HK-2 (cell line): ENCODE measurements at regions not wholly inside any gene's neighbourhood (a gene's known extent, or its start where the extent isn't known, plus 50 kb on each side); places are given as distances from the start of the nearest gene placed in this dataset.

Experiments used
- DNase-seq: peaks from one replicate; pipeline ENCODE4 v3.0.0-alpha.2; 2018; ENCODE audit not compliant: unreplicated experiment

GRCh38 chr6:112800439-112800838 is 453.3 kb downstream of the RFPL4B start:
- no peak for DNase-seq

- DNase-seq: no peak
These were observed 453.8 kb downstream of the RFPL4B start for GRCh38 chr6:112800916-112801315.

- no peak for DNase-seq
These were observed 454.4 kb downstream of the RFPL4B start for GRCh38 chr6:112801468-112802080.

GRCh38 chr6:112802144-112802543 is 455.0 kb downstream of the RFPL4B start:
- DNase-seq: no peak

GRCh38 chr6:112804638-112805330 is 457.7 kb downstream of the RFPL4B start:
- no peak for DNase-seq

GRCh38 chr6:112806163-112806865 is 459.2 kb downstream of the RFPL4B start:
- DNase-seq: no peak

GRCh38 chr6:112821476-112821875 is 474.3 kb downstream of the RFPL4B start:
- no peak for DNase-seq

GRCh38 chr6:112822769-112823168 is 475.6 kb downstream of the RFPL4B start:
- no peak for DNase-seq

GRCh38 chr6:112827793-112828192 is 480.7 kb downstream of the RFPL4B start:
- no peak for DNase-seq

- DNase-seq: no peak
These were observed 483.9 kb downstream of the RFPL4B start for GRCh38 chr6:112831022-112831421.

- no peak for DNase-seq
These were observed 486.5 kb downstream of the RFPL4B start for GRCh38 chr6:112833581-112834131.

GRCh38 chr6:112835078-112835477 is 487.9 kb downstream of the RFPL4B start:
- DNase-seq: no peak

GRCh38 chr6:112839525-112839961 is 492.4 kb downstream of the RFPL4B start:
- DNase-seq: no peak

GRCh38 chr6:112841553-112842329 is 494.6 kb downstream of the RFPL4B start:
- no peak for DNase-seq

- DNase-seq: no peak
These were observed 495.2 kb downstream of the RFPL4B start for GRCh38 chr6:112842330-112842685.

GRCh38 chr6:112846681-112847080 is 499.6 kb downstream of the RFPL4B start:
- no peak for DNase-seq

- DNase-seq: no peak
These were observed 504.0 kb downstream of the RFPL4B start for GRCh38 chr6:112851146-112851545.

- DNase-seq: no peak
These were observed 506.0 kb downstream of the RFPL4B start for GRCh38 chr6:112853162-112853561.

GRCh38 chr6:112863753-112864152 is 516.6 kb downstream of the RFPL4B start:
- DNase-seq: no peak

GRCh38 chr6:112865131-112865530 is 518.0 kb downstream of the RFPL4B start:
- DNase-seq: no peak

- no peak for DNase-seq
These were observed 527.8 kb downstream of the RFPL4B start for GRCh38 chr6:112874881-112875280.
